Thoracic aorta (tissue), 2 donors: ENCODE measurements at regions not wholly inside any gene's neighbourhood (a gene's known extent, or its start where the extent isn't known, plus 50 kb on each side); places are given as distances from the start of the nearest gene placed in this dataset.

Experiments
- ATAC-seq: fragments of 150-250 bp; one replicate; pipeline ENCODE4 v1.8.0; 2017; ENCODE audit warnings: low read depth; ENCODE audit not compliant: insufficient number of reproducible peaks, low FRiP score
- DNase-seq: peaks from one replicate; pipeline ENCODE4 v3.0.0-alpha.2; 2020; ENCODE audit warnings: low spot score
- H3K27ac ChIP-seq, 2 donors: fragments of 200-600 bp; sonication (generic); 1 replicate in 1 of 2; 2 replicates in 1 of 2; pipeline ENCODE4 v1.5.1; 2016; ENCODE audit warnings: mild to moderate bottlenecking in 2 of 2, moderate library complexity in 2 of 2
- H3K27me3 ChIP-seq: fragments of 200-600 bp; sonication (generic); replicated peaks from 2 replicates; pipeline ENCODE4 v1.6.0; 2016; ENCODE audit warnings: mild to moderate bottlenecking; ENCODE audit not compliant: insufficient read depth
- H3K36me3 ChIP-seq: fragments of 200-600 bp; sonication (generic); one replicate; pipeline ENCODE4 v1.5.1; 2016
- H3K4me1 ChIP-seq, 2 donors: fragments of 200-600 bp; sonication (generic); 1 replicate in 1 of 2; 2 replicates in 1 of 2; pipeline versions ENCODE4 v1.5.1 to v1.6.0; 2016; ENCODE audit warnings: low read depth in 2 of 2, mild to moderate bottlenecking in 1 of 2; ENCODE audit not compliant: control insufficient read depth in 1 of 2
- H3K4me3 ChIP-seq: fragments of 200-600 bp; sonication (generic); 2 replicates; pipeline ENCODE4 v1.5.1; 2016; ENCODE audit warnings: mild to moderate bottlenecking
- H3K9me3 ChIP-seq: fragments of 200-600 bp; sonication (generic); 2 replicates; pipeline ENCODE4 v1.5.1; 2016
- CTCF ChIP-seq: fragments of 200-600 bp; sonication (generic); IDR thresholded peaks from one replicate; pipeline ENCODE4 v1.5.1; 2019; ENCODE audit warnings: antibody characterized with exemption

GRCh38 chr5:99129768-99130501 lies 201.1 kb upstream of the CHD1 start:
- H3K27me3 ChIP-seq = no peaks in the 10 kb centered on the region
- H3K4me1 ChIP-seq = no peaks in the 10 kb centered on the region
- no peak for ATAC-seq
- TF ChIP-seq CTCF = no peak
- no peaks in the 10 kb centered on the region for H3K36me3 ChIP-seq
- H3K4me3 ChIP-seq = no peak overlapping the region
- H3K27ac ChIP-seq = no peak overlapping the region
- no peaks in the 10 kb centered on the region for H3K9me3 ChIP-seq
- DNase-seq = no peak

GRCh38 chr5:99122976-99123375 lies 194.2 kb upstream of the CHD1 start:
- no peak for TF ChIP-seq CTCF
- Histone ChIP-seq H3K4me3 (no peak overlapping the region), H3K9me3 (no peaks in the 10 kb centered on the region), H3K27me3 (no peaks in the 10 kb centered on the region), H3K36me3 (no peaks in the 10 kb centered on the region), H3K4me1 (no peaks in the 10 kb centered on the region), H3K27ac (no peak overlapping the region)
- DNase-seq (no peak), ATAC-seq (no peak)

- Histone ChIP-seq H3K4me1 (no peaks in the 10 kb centered on the region), H3K9me3 (no peaks in the 10 kb centered on the region), H3K4me3 (no peak overlapping the region), H3K27me3 (no peaks in the 10 kb centered on the region), H3K27ac (no peak overlapping the region), H3K36me3 (no peaks in the 10 kb centered on the region)
- no peak for TF ChIP-seq CTCF
- no peak for ATAC-seq
- no peak for DNase-seq
Measured at GRCh38 chr5:99119326-99119725, 190.5 kb upstream of the CHD1 start.

- ATAC-seq (no peak), DNase-seq (no peak)
- H3K4me3 ChIP-seq = no peak overlapping the region
- no peaks in the 10 kb centered on the region for H3K36me3 ChIP-seq
- H3K27ac ChIP-seq = no peak overlapping the region
- no peaks in the 10 kb centered on the region for H3K27me3 ChIP-seq
- no peak for TF ChIP-seq CTCF
- no peaks in the 10 kb centered on the region for H3K4me1 ChIP-seq
- H3K9me3 ChIP-seq = no peaks in the 10 kb centered on the region
Measured at GRCh38 chr5:99116526-99116925, 187.7 kb upstream of the CHD1 start.

GRCh38 chr5:99109894-99110293 lies 181.1 kb upstream of the CHD1 start:
- Histone ChIP-seq H3K4me1 (no peaks in the 10 kb centered on the region), H3K36me3 (no peaks in the 10 kb centered on the region), H3K4me3 (no peak overlapping the region), H3K9me3 (no peaks in the 10 kb centered on the region), H3K27me3 (no peaks in the 10 kb centered on the region), H3K27ac (no peak overlapping the region)
- ATAC-seq = no peak
- DNase-seq = no peak
- no peak for TF ChIP-seq CTCF
